H1 (cell line): ENCODE measurements at regions not wholly inside any gene's neighbourhood (a gene's known extent, or its start where the extent isn't known, plus 50 kb on each side); places are given as distances from the start of the nearest gene placed in this dataset.

Experiments used
- CTCF ChIA-PET: fragments of 300-600 bp; sonication (Branson Sonifier 250); formaldehyde crosslinking; loops from one replicate; lab custom pipeline; 2021; ENCODE audit not compliant: partially characterized antibody; lab: Charles Lee
- POLR2A ChIA-PET: fragments of 300-600 bp; sonication (Branson Sonifier 250); formaldehyde crosslinking; loops from one replicate; lab custom pipeline; 2021; ENCODE audit warnings: inconsistent platforms; ENCODE audit not compliant: partially characterized antibody; lab: Charles Lee
- DNase-seq, 2 experiments: peaks; one replicate each; pipeline versions ENCODE4 v3.0.0 to v3.0.0-alpha.2; 2010 to 2022; ENCODE audit warnings: low spot score in 2 of 2, low read depth in 1 of 2, mixed read lengths in 1 of 2
- FAIRE-seq: peaks from 2 replicates; lab custom pipeline; 2011; peaks lifted over from hg19 to GRCh38; lab: Jason Lieb, UNC
- H2AFZ ChIP-seq: 2 replicates; pipeline ENCODE4 v1.8.1; 2012; ENCODE audit warnings: low read length, inconsistent platforms
- H2AK5ac ChIP-seq: 2 replicates; pipeline ENCODE4 v1.6.1; 2013; ENCODE audit warnings: low read depth, low read length
- H2BK120ac ChIP-seq: replicated peaks from 2 replicates; pipeline ENCODE3; 2013; ENCODE audit warnings: low read depth, low read length, inconsistent platforms
- H2BK12ac ChIP-seq: 2 replicates; pipeline ENCODE4 v1.6.1; 2013; ENCODE audit warnings: low read depth, low read length
- H2BK15ac ChIP-seq: 2 replicates; pipeline ENCODE4 v1.6.1; 2013; ENCODE audit warnings: low read length
- H2BK20ac ChIP-seq: 2 replicates; pipeline ENCODE4 v1.6.1; 2013; ENCODE audit warnings: low read length
- H2BK5ac ChIP-seq: 2 replicates; pipeline ENCODE4 v1.6.1; 2013; ENCODE audit warnings: low read depth, low read length
- H3K14ac ChIP-seq: 2 replicates; pipeline ENCODE4 v1.6.1; 2013; ENCODE audit warnings: inconsistent platforms; ENCODE audit not compliant: insufficient read length
- H3K18ac ChIP-seq: 2 replicates; pipeline ENCODE4 v1.6.1; 2013; ENCODE audit warnings: low read length; ENCODE audit errors: extremely low read depth
- H3K23ac ChIP-seq: 2 replicates; pipeline ENCODE4 v1.6.1; 2013; ENCODE audit warnings: inconsistent platforms; ENCODE audit not compliant: insufficient read length
- H3K23me2 ChIP-seq: 2 replicates; pipeline ENCODE4 v1.6.1; 2013; ENCODE audit warnings: low read depth, low read length
- H3K27ac ChIP-seq: 2 replicates; pipeline ENCODE4 v1.6.1; 2011; ENCODE audit warnings: low read depth, low read length, inconsistent platforms
- H3K27me3 ChIP-seq, 4 experiments: replicated peaks in 1 of 4; 1 replicate in 1 of 4; 2 replicates in 3 of 4; pipeline versions ENCODE4 v1.6.1 to v1.8.1; 2011 to 2013; ENCODE audit warnings: low read length in 3 of 4, mild to moderate bottlenecking in 3 of 4, inconsistent platforms in 2 of 4, mixed read lengths in 2 of 4, moderate library complexity in 1 of 4; ENCODE audit not compliant: control insufficient read depth in 3 of 4, insufficient read depth in 3 of 4; ENCODE audit errors: extremely low read depth in 1 of 4
- H3K36me3 ChIP-seq, 4 experiments: 2 replicates each; pipeline versions ENCODE4 v1.6.1 to v1.8.1; 2011 to 2013; ENCODE audit warnings: mild to moderate bottlenecking in 4 of 4, low read length in 3 of 4, moderate library complexity in 2 of 4, control low read depth in 1 of 4, inconsistent platforms in 1 of 4; ENCODE audit not compliant: insufficient read depth in 4 of 4, control insufficient read depth in 2 of 4
- H3K4ac ChIP-seq: replicated peaks from 2 replicates; pipeline ENCODE3; 2013; ENCODE audit warnings: low read length, low read depth, mixed read lengths, inconsistent platforms; ENCODE audit not compliant: insufficient read length
- H3K4me1 ChIP-seq, 4 experiments: replicated peaks in 1 of 4; 1 replicate in 1 of 4; 2 replicates in 3 of 4; pipeline versions ENCODE4 v1.6.1 to v1.8.1; 2011 to 2013; ENCODE audit warnings: low read length in 3 of 4, inconsistent platforms in 2 of 4, mixed read lengths in 1 of 4; ENCODE audit not compliant: insufficient read depth in 4 of 4, control insufficient read depth in 3 of 4
- H3K4me2 ChIP-seq, 2 experiments: 2 replicates each; pipeline versions ENCODE4 v1.6.1 to v1.8.1; 2011 to 2013; ENCODE audit warnings: low read depth in 2 of 2, low read length in 2 of 2, control low read depth in 1 of 2, inconsistent platforms in 1 of 2, mild to moderate bottlenecking in 1 of 2; ENCODE audit not compliant: insufficient read depth in 1 of 2
- H3K4me3 ChIP-seq, 4 experiments: fragments of 200-600, 300-600 bp in 1 of 4; sonication (generic), shearing (Covaris generic), sonication (Bioruptor Twin) in 1 of 4; 2 replicates each; pipeline versions ENCODE4 v1.5.1 to v1.8.1; 2011 to 2016; ENCODE audit warnings: low read length in 4 of 4, low read depth in 3 of 4, control low read depth in 2 of 4, inconsistent platforms in 2 of 4, mild to moderate bottlenecking in 2 of 4, mixed read lengths in 1 of 4, moderate library complexity in 1 of 4; ENCODE audit not compliant: insufficient read depth in 2 of 4; ENCODE audit errors: extremely low read depth in 1 of 4
- H3K56ac ChIP-seq: replicated peaks from 2 replicates; pipeline ENCODE3; 2013; ENCODE audit warnings: low read depth, mild to moderate bottlenecking, mixed read lengths, low read length, inconsistent platforms; ENCODE audit not compliant: insufficient read length
- H3K79me1 ChIP-seq: 2 replicates; pipeline ENCODE4 v1.6.1; 2013; ENCODE audit warnings: low read depth, low read length, control low read depth
- H3K79me2 ChIP-seq, 2 experiments: 2 replicates each; pipeline versions ENCODE4 v1.6.1 to v1.8.1; 2012 to 2013; ENCODE audit warnings: low read length in 2 of 2, mild to moderate bottlenecking in 2 of 2, inconsistent platforms in 1 of 2; ENCODE audit not compliant: insufficient read depth in 2 of 2, control insufficient read depth in 1 of 2
- H3K9ac ChIP-seq, 4 experiments: replicated peaks in 1 of 4; 1 replicate in 1 of 4; 2 replicates in 3 of 4; pipeline versions ENCODE4 v1.6.1 to v1.8.1; 2011 to 2013; ENCODE audit warnings: low read depth in 3 of 4, low read length in 3 of 4, control low read depth in 2 of 4, mild to moderate bottlenecking in 2 of 4, moderate library complexity in 2 of 4, inconsistent platforms in 1 of 4; ENCODE audit errors: extremely low read depth in 1 of 4
- H3K9me3 ChIP-seq, 2 experiments: 2 replicates each; pipeline versions ENCODE4 v1.6.1 to v1.8.1; 2012 to 2013; ENCODE audit warnings: mild to moderate bottlenecking in 2 of 2, moderate library complexity in 2 of 2, control low read depth in 1 of 2, inconsistent platforms in 1 of 2, low read depth in 1 of 2, low read length in 1 of 2, mixed read lengths in 1 of 2; ENCODE audit not compliant: insufficient read depth in 2 of 2
- H4K20me1 ChIP-seq, 2 experiments: replicated peaks in 1 of 2; 2 replicates each; pipeline versions ENCODE3 to v1.8.1; 2011 to 2013; ENCODE audit warnings: inconsistent platforms in 2 of 2, low read length in 2 of 2, mild to moderate bottlenecking in 1 of 2; ENCODE audit not compliant: insufficient read depth in 2 of 2, control insufficient read depth in 1 of 2
- H4K5ac ChIP-seq: 2 replicates; pipeline ENCODE4 v1.6.1; 2013; ENCODE audit warnings: low read length, low read depth, mixed read lengths, inconsistent platforms; ENCODE audit not compliant: insufficient read length
- H4K8ac ChIP-seq: 2 replicates; pipeline ENCODE4 v1.8.0; 2013; ENCODE audit warnings: mild to moderate bottlenecking, moderate library complexity, low read length, inconsistent platforms; ENCODE audit not compliant: insufficient read depth; ENCODE audit errors: extremely low read depth
- H4K91ac ChIP-seq: replicated peaks from 2 replicates; pipeline ENCODE3; 2013; ENCODE audit warnings: low read length, mixed read lengths, inconsistent platforms; ENCODE audit not compliant: insufficient read length
- BCL11A ChIP-seq, 2 experiments: IDR thresholded peaks; one replicate each; pipeline ENCODE4 v1.6.1; 2011; ENCODE audit warnings: low read depth in 2 of 2, low read length in 2 of 2, mild to moderate bottlenecking in 2 of 2
- CBX5 ChIP-seq: fragments of 300-800, 300-1000 bp; sonication (generic); IDR thresholded peaks from 2 replicates; pipeline ENCODE4 v1.7.1; 2016; ENCODE audit warnings: antibody characterized with exemption, low read length, low read depth
- JUND ChIP-seq: IDR thresholded peaks from 2 replicates; pipeline ENCODE4 v1.6.1; 2011; ENCODE audit warnings: mild to moderate bottlenecking, improper control_type of control experiment, low read length
- KDM5A ChIP-seq: fragments of 200-600 bp; IDR thresholded peaks from 2 replicates; pipeline ENCODE4 v1.7.1; 2012; ENCODE audit warnings: mild to moderate bottlenecking, low read length, inconsistent platforms, mixed read lengths
- POLR2A ChIP-seq, 2 experiments: IDR thresholded peaks; 1 replicate in 1 of 2; 2 replicates in 1 of 2; pipeline ENCODE4 v1.6.1; 2011; ENCODE audit warnings: low read depth in 2 of 2, low read length in 2 of 2, mild to moderate bottlenecking in 2 of 2; ENCODE audit errors: control extremely low read depth in 1 of 2
- SIRT6 ChIP-seq: IDR thresholded peaks from one replicate; pipeline ENCODE4 v1.7.1; 2012; ENCODE audit warnings: low read length, inconsistent platforms
- SIX5 ChIP-seq: IDR thresholded peaks from 2 replicates; pipeline ENCODE4 v1.6.1; 2011; ENCODE audit warnings: mild to moderate bottlenecking, low read depth, low read length
- SRF ChIP-seq: IDR thresholded peaks from 2 replicates; pipeline ENCODE4 v1.6.1; 2011; ENCODE audit warnings: mild to moderate bottlenecking, low read depth, low read length, moderate library complexity
- TAF1 ChIP-seq: IDR thresholded peaks from 2 replicates; pipeline ENCODE4 v1.6.1; 2011; ENCODE audit warnings: mild to moderate bottlenecking, low read depth, low read length
- ZNF274 ChIP-seq: IDR thresholded peaks from 2 replicates; pipeline ENCODE4 v1.7.0; 2012; ENCODE audit warnings: low read length, borderline replicate concordance; ENCODE audit errors: extremely low read depth
- WGBS, 2 experiments: shearing (Covaris generic) in 1 of 2; methylation state at CpG; one replicate each; pipeline versions ENCODE4 v1.1.6 to v1.1.7; 2013 to 2015; ENCODE audit warnings: low lambda C conversion rate in 2 of 2, mixed read lengths in 2 of 2, inconsistent platforms in 1 of 2, low coverage in 1 of 2, missing lambda C conversion rate in 1 of 2; ENCODE audit not compliant: insufficient replicate concordance in 2 of 2, insufficient coverage in 1 of 2, insufficient read length in 1 of 2; ENCODE audit errors: extremely low coverage in 1 of 2, missing lambda C conversion rate in 1 of 2; 5-methylcytosine and 5-hydroxymethylcytosine counted together

- H3K23ac ChIP-seq, result no peak overlapping the region
- no peak overlapping the region for H3K4ac ChIP-seq
- 71% methylated on average over 3 of the region's 3 CpGs; no CpG with 5 or more reads in 1 of the 2 experiments for WGBS, 2 experiments
- H2BK12ac ChIP-seq, result no peak overlapping the region
- TF ChIP-seq SIRT6 (no peak), SRF (no peak), POLR2A (IDR thresholded peaks at IDR 0.05; ENCODE audit: control extremely low read depth in 1 of 2, low read depth in 2 of 2, low read length in 2 of 2) (no peak), JUND (no peak), SIX5 (no peak), BCL11A (IDR thresholded peaks at IDR 0.05; ENCODE audit: low read depth in 2 of 2, low read length in 2 of 2) (no peak), ZNF274 (no peak), KDM5A (no peak), CBX5 (no peak), TAF1 (no peak)
- no peak overlapping the region for H3K18ac ChIP-seq
- no peak overlapping the region for H2BK15ac ChIP-seq
- H3K56ac ChIP-seq, result no peak overlapping the region
- no peak overlapping the region for H3K4me2 ChIP-seq
- H3K27me3 ChIP-seq, result no peaks in the 10 kb centered on the region
- H3K4me3 ChIP-seq, result no peak overlapping the region
- no peak overlapping the region for H2AFZ ChIP-seq
- DNase-seq, result no peak
- no peaks in the 10 kb centered on the region for H3K36me3 ChIP-seq
- no peak overlapping the region for H2BK5ac ChIP-seq
- no peak overlapping the region for H3K14ac ChIP-seq
- H4K5ac ChIP-seq, result no peak overlapping the region
- no peaks in the 10 kb centered on the region for H3K79me1 ChIP-seq
- H2BK120ac ChIP-seq, result no peak overlapping the region
- H2BK20ac ChIP-seq, result no peak overlapping the region
- FAIRE-seq, result no peak
- H3K4me1 ChIP-seq, result no peaks in the 10 kb centered on the region
- no peak overlapping the region for H3K9ac ChIP-seq
- H3K23me2 ChIP-seq, result no peaks in the 10 kb centered on the region
- no peaks in the 10 kb centered on the region for H3K79me2 ChIP-seq
- H4K20me1 ChIP-seq, result no peaks in the 10 kb centered on the region
- ChIA-PET CTCF (no interaction called here), POLR2A (no interaction called here)
- H2AK5ac ChIP-seq, result no peak overlapping the region
- no peak overlapping the region for H3K27ac ChIP-seq
- no peak overlapping the region for H4K91ac ChIP-seq
- no peak overlapping the region for H4K8ac ChIP-seq
- no peaks in the 10 kb centered on the region for H3K9me3 ChIP-seq
Measured at GRCh38 chr1:114310695-114311271, 157.1 kb upstream of the SYT6 start.
